ENCODE measurements at regions not wholly inside any gene's neighbourhood (a gene's known extent, or its start where the extent isn't known, plus 50 kb on each side); places are given as distances from the start of the nearest gene placed in this dataset.

- Histone ChIP-seq H3K27me3 (replicated peaks; ENCODE audit: insufficient read depth, low read length) (no peaks in the 10 kb centered on the region), H3K9ac (ENCODE audit: low read length) (no peak overlapping the region), H2AFZ (ENCODE audit: low read length) (no peak overlapping the region), H3K79me2 (ENCODE audit: low read length) (no peaks in the 10 kb centered on the region), H3K9me2 (replicated peaks; ENCODE audit: insufficient read depth, low read length) (no peaks in the 10 kb centered on the region), H3F3A (ENCODE audit: insufficient read depth, low read length) (no peaks in the 10 kb centered on the region), H3K27ac (ENCODE audit: low read length) (no peak overlapping the region), H4K20me1 (ENCODE audit: insufficient read depth, low read length) (no peaks in the 10 kb centered on the region), H3K4me2 (ENCODE audit: low read depth, low read length) (no peak overlapping the region), H3K4me3 (ENCODE audit: low read length) (no peak overlapping the region), H3K9me3 (replicated peaks; ENCODE audit: insufficient read depth, low read length) (no peaks in the 10 kb centered on the region), H3K36me3 (replicated peaks; ENCODE audit: insufficient read depth, low read length) (no peaks in the 10 kb centered on the region), H3K4me1 (ENCODE audit: low read length) (no peaks in the 10 kb centered on the region)
- TF ChIP-seq CTCF (IDR thresholded peaks at IDR 0.05; ENCODE audit: low read length) (no peak), EZH2phosphoT487 (IDR thresholded peaks at IDR 0.05; ENCODE audit: low read length) (no peak), EZH2 (optimal IDR thresholded peaks at IDR 0.05; ENCODE audit: low read depth, low read length) (no peak)
- DNase-seq, result no peak
These were observed 239.1 kb upstream of the AUTS2 start for GRCh38 chr7:69359003-69359700.

- Histone ChIP-seq H3K36me3 (replicated peaks; ENCODE audit: insufficient read depth, low read length) (no peaks in the 10 kb centered on the region), H3K4me2 (ENCODE audit: low read depth, low read length) (no peak overlapping the region), H4K20me1 (ENCODE audit: insufficient read depth, low read length) (no peaks in the 10 kb centered on the region), H3K4me1 (ENCODE audit: low read length) (no peaks in the 10 kb centered on the region), H3K27me3 (replicated peaks; ENCODE audit: insufficient read depth, low read length) (no peaks in the 10 kb centered on the region), H3K9ac (ENCODE audit: low read length) (no peak overlapping the region), H3K9me2 (replicated peaks; ENCODE audit: insufficient read depth, low read length) (no peaks in the 10 kb centered on the region), H3K27ac (ENCODE audit: low read length) (no peak overlapping the region), H2AFZ (ENCODE audit: low read length) (no peak overlapping the region), H3K4me3 (ENCODE audit: low read length) (no peak overlapping the region), H3K79me2 (ENCODE audit: low read length) (no peaks in the 10 kb centered on the region), H3F3A (ENCODE audit: insufficient read depth, low read length) (no peaks in the 10 kb centered on the region), H3K9me3 (replicated peaks; ENCODE audit: insufficient read depth, low read length) (no peaks in the 10 kb centered on the region)
- no peak for DNase-seq
- no peak for TF ChIP-seq CTCF (IDR thresholded peaks at IDR 0.05; ENCODE audit: low read length)
- no peak for TF ChIP-seq EZH2phosphoT487 (IDR thresholded peaks at IDR 0.05; ENCODE audit: low read length)
- TF ChIP-seq EZH2 (optimal IDR thresholded peaks at IDR 0.05; ENCODE audit: low read depth, low read length), result no peak
These were observed 237.4 kb upstream of the AUTS2 start for GRCh38 chr7:69360913-69361312.

GRCh38 chr7:69363136-69363535 lies 235.1 kb upstream of the AUTS2 start:
- Histone ChIP-seq H3K4me3 (ENCODE audit: low read length) (no peak overlapping the region), H4K20me1 (ENCODE audit: insufficient read depth, low read length) (no peaks in the 10 kb centered on the region), H3K36me3 (replicated peaks; ENCODE audit: insufficient read depth, low read length) (no peaks in the 10 kb centered on the region), H3K27me3 (replicated peaks; ENCODE audit: insufficient read depth, low read length) (no peaks in the 10 kb centered on the region), H3K79me2 (ENCODE audit: low read length) (no peaks in the 10 kb centered on the region), H2AFZ (ENCODE audit: low read length) (no peak overlapping the region), H3K27ac (ENCODE audit: low read length) (no peak overlapping the region), H3K9ac (ENCODE audit: low read length) (no peak overlapping the region), H3K9me2 (replicated peaks; ENCODE audit: insufficient read depth, low read length) (no peaks in the 10 kb centered on the region), H3K4me2 (ENCODE audit: low read depth, low read length) (no peak overlapping the region), H3K9me3 (replicated peaks; ENCODE audit: insufficient read depth, low read length) (no peaks in the 10 kb centered on the region), H3K4me1 (ENCODE audit: low read length) (no peaks in the 10 kb centered on the region), H3F3A (ENCODE audit: insufficient read depth, low read length) (no peaks in the 10 kb centered on the region)
- TF ChIP-seq EZH2phosphoT487 (IDR thresholded peaks at IDR 0.05; ENCODE audit: low read length), result no peak
- no peak for TF ChIP-seq EZH2 (optimal IDR thresholded peaks at IDR 0.05; ENCODE audit: low read depth, low read length)
- no peak for DNase-seq
